ENCODE measurements at regions not wholly inside any gene's neighbourhood (a gene's known extent, or its start where the extent isn't known, plus 50 kb on each side); places are given as distances from the start of the nearest gene placed in this dataset.
"Not testable (repeated sequence)": the region's sequence is repeated elsewhere in the genome, so short reads cannot be mapped to it uniquely, and the experiment has no call there.

GRCh38 chr14:89743828-89744227 lies 210.7 kb downstream of the EFCAB11 start:
- no peak overlapping the region for H3K4me3 Mint-ChIP-seq
- H3K4me1 Mint-ChIP-seq: peaks cover 0 to 20% (median 15%) of the 10 kb centered on the region in 4 donors
- H3K27ac Mint-ChIP-seq: peak overlapping the region in 1 of 3 donors; percentile 35
- no peaks in the 10 kb centered on the region for H3K27me3 Mint-ChIP-seq
- peaks cover 0 to 16% (median 6%) of the 10 kb centered on the region in 7 donors for H3K9me3 Mint-ChIP-seq
- H3K4me1 ChIP-seq (ENCODE audit: control insufficient read depth, insufficient read depth, low read length, poor library complexity, severe bottlenecking): no peaks in the 10 kb centered on the region
- H3K36me3 Mint-ChIP-seq: no peaks in the 10 kb centered on the region
- H3K27me3 ChIP-seq (ENCODE audit: control insufficient read depth, insufficient read depth, low read length): no peaks in the 10 kb centered on the region
- DNase-seq (no peak), ATAC-seq (ENCODE audit: low read depth in 2 of 2) (no peak)
- no peak overlapping the region for H3K27ac ChIP-seq (ENCODE audit: insufficient read depth, low read length, poor library complexity, severe bottlenecking)
- peaks cover 2 to 7% of the 10 kb centered on the region in 2 experiments for H3K9me3 ChIP-seq (ENCODE audit: control insufficient read depth in 2 of 2, low read length in 2 of 2)
- H3K4me3 ChIP-seq (ENCODE audit: low read depth, low read length): no peak overlapping the region
- H3K36me3 ChIP-seq (ENCODE audit: control insufficient read depth, insufficient read depth, low read length): no peaks in the 10 kb centered on the region

GRCh38 chr14:89740241-89740640 lies 214.3 kb downstream of the EFCAB11 start:
- Histone ChIP-seq H3K27me3 (ENCODE audit: control insufficient read depth, insufficient read depth, low read length) (no peaks in the 10 kb centered on the region), H3K27ac (ENCODE audit: insufficient read depth, low read length, poor library complexity, severe bottlenecking) (no peak overlapping the region), H3K36me3 (ENCODE audit: control insufficient read depth, insufficient read depth, low read length) (no peaks in the 10 kb centered on the region), H3K9me3 (ENCODE audit: control insufficient read depth in 2 of 2, low read length in 2 of 2) (no peaks in the 10 kb centered on the region), H3K4me1 (ENCODE audit: control insufficient read depth, insufficient read depth, low read length, poor library complexity, severe bottlenecking) (no peaks in the 10 kb centered on the region), H3K4me3 (ENCODE audit: low read depth, low read length) (no peak overlapping the region)
- ATAC-seq (ENCODE audit: low read depth in 2 of 2) (no peak), DNase-seq (no peak)
- Mint-ChIP-seq H3K4me1 (peaks cover 0 to 22% (median 14%) of the 10 kb centered on the region in 4 donors), H3K27me3 (peaks cover 4% of the 10 kb centered on the region), H3K27ac (no peak overlapping the region), H3K9me3 (peaks cover 0 to 6% (median 0%) of the 10 kb centered on the region in 7 donors), H3K36me3 (peaks cover 5% of the 10 kb centered on the region), H3K4me3 (no peak overlapping the region)

GRCh38 chr14:89736881-89737280 lies 217.6 kb downstream of the EFCAB11 start:
- H3K36me3 ChIP-seq (ENCODE audit: control insufficient read depth, insufficient read depth, low read length): no peaks in the 10 kb centered on the region
- Mint-ChIP-seq H3K4me3 (no peak overlapping the region), H3K27ac (no peak overlapping the region), H3K36me3 (peaks cover 9% of the 10 kb centered on the region), H3K9me3 (peaks cover 0 to 7% (median 0%) of the 10 kb centered on the region in 7 donors), H3K27me3 (peaks cover 4% of the 10 kb centered on the region), H3K4me1 (peaks cover 0 to 4% (median 3%) of the 10 kb centered on the region in 4 donors)
- no peaks in the 10 kb centered on the region for H3K4me1 ChIP-seq (ENCODE audit: control insufficient read depth, insufficient read depth, low read length, poor library complexity, severe bottlenecking)
- H3K27me3 ChIP-seq (ENCODE audit: control insufficient read depth, insufficient read depth, low read length): no peaks in the 10 kb centered on the region
- H3K27ac ChIP-seq (ENCODE audit: insufficient read depth, low read length, poor library complexity, severe bottlenecking): no peak overlapping the region
- DNase-seq: no peak
- no peak for ATAC-seq (ENCODE audit: low read depth in 2 of 2)
- H3K4me3 ChIP-seq (ENCODE audit: low read depth, low read length): no peak overlapping the region
- peaks cover 5 to 6% of the 10 kb centered on the region in 2 experiments for H3K9me3 ChIP-seq (ENCODE audit: control insufficient read depth in 2 of 2, low read length in 2 of 2)

- no peaks in the 10 kb centered on the region for H3K36me3 ChIP-seq (ENCODE audit: control insufficient read depth, insufficient read depth, low read length)
Observed at GRCh38 chr14:89731396-89731933, 223.1 kb downstream of the EFCAB11 start.

GRCh38 chr14:89730687-89731086 lies 223.8 kb downstream of the EFCAB11 start:
- Histone ChIP-seq H3K9me3 (ENCODE audit: control insufficient read depth in 2 of 2, low read length in 2 of 2) (peaks cover 5 to 6% of the 10 kb centered on the region in 2 experiments), H3K36me3 (ENCODE audit: control insufficient read depth, insufficient read depth, low read length) (no peaks in the 10 kb centered on the region), H3K4me1 (ENCODE audit: control insufficient read depth, insufficient read depth, low read length, poor library complexity, severe bottlenecking) (peaks cover 5% of the 10 kb centered on the region), H3K27me3 (ENCODE audit: control insufficient read depth, insufficient read depth, low read length) (no peaks in the 10 kb centered on the region), H3K27ac (ENCODE audit: insufficient read depth, low read length, poor library complexity, severe bottlenecking) (no peak overlapping the region), H3K4me3 (ENCODE audit: low read depth, low read length) (no peak overlapping the region)
- H3K27me3 Mint-ChIP-seq: no peaks in the 10 kb centered on the region
- peaks cover 8% of the 10 kb centered on the region for H3K36me3 Mint-ChIP-seq
- ATAC-seq (ENCODE audit: low read depth in 2 of 2): no peak
- peaks cover 8 to 26% (median 15%) of the 10 kb centered on the region in 4 donors for H3K4me1 Mint-ChIP-seq
- peaks cover 0 to 9% (median 2%) of the 10 kb centered on the region in 7 donors for H3K9me3 Mint-ChIP-seq
- no peak overlapping the region for H3K4me3 Mint-ChIP-seq
- peak overlapping the region in 1 of 3 donors; percentile 3 for H3K27ac Mint-ChIP-seq
- no peak for DNase-seq

More at GRCh38 chr14:89731396-89731933, 223.1 kb downstream of the EFCAB11 start:
- Histone ChIP-seq H3K27ac (ENCODE audit: insufficient read depth, low read length, poor library complexity, severe bottlenecking) (no peak overlapping the region), H3K27me3 (ENCODE audit: control insufficient read depth, insufficient read depth, low read length) (no peaks in the 10 kb centered on the region), H3K4me3 (ENCODE audit: low read depth, low read length) (no peak overlapping the region), H3K4me1 (ENCODE audit: control insufficient read depth, insufficient read depth, low read length, poor library complexity, severe bottlenecking) (no peaks in the 10 kb centered on the region), H3K9me3 (ENCODE audit: control insufficient read depth in 2 of 2, low read length in 2 of 2) (peaks cover 5 to 6% of the 10 kb centered on the region in 2 experiments)
- DNase-seq (no peak), ATAC-seq (ENCODE audit: low read depth in 2 of 2) (no peak)
- peaks cover 5 to 19% (median 10%) of the 10 kb centered on the region in 4 donors for H3K4me1 Mint-ChIP-seq
- peaks cover 2% of the 10 kb centered on the region for H3K27me3 Mint-ChIP-seq
- H3K9me3 Mint-ChIP-seq: peaks cover 0 to 9% (median 2%) of the 10 kb centered on the region in 7 donors
- peak overlapping the region in 1 of 4 donors; percentile 18 for H3K4me3 Mint-ChIP-seq
- peak overlapping the region in 1 of 3 donors; percentile 20 for H3K27ac Mint-ChIP-seq
- H3K36me3 Mint-ChIP-seq: peaks cover 8% of the 10 kb centered on the region

- Mint-ChIP-seq H3K9me3 (peaks cover 0 to 7% (median 2%) of the 10 kb centered on the region in 7 donors), H3K27ac (no peak overlapping the region), H3K36me3 (peaks cover 8% of the 10 kb centered on the region), H3K4me3 (no peak overlapping the region), H3K4me1 (peaks cover 18 to 44% (median 29%) of the 10 kb centered on the region in 4 donors), H3K27me3 (no peaks in the 10 kb centered on the region)
- peaks cover 4 to 5% of the 10 kb centered on the region in 2 experiments for H3K9me3 ChIP-seq (ENCODE audit: control insufficient read depth in 2 of 2, low read length in 2 of 2)
- H3K27me3 ChIP-seq (ENCODE audit: control insufficient read depth, insufficient read depth, low read length): no peaks in the 10 kb centered on the region
- H3K27ac ChIP-seq (ENCODE audit: insufficient read depth, low read length, poor library complexity, severe bottlenecking): no peak overlapping the region
- H3K4me1 ChIP-seq (ENCODE audit: control insufficient read depth, insufficient read depth, low read length, poor library complexity, severe bottlenecking): peaks cover 22% of the 10 kb centered on the region
- ATAC-seq (ENCODE audit: low read depth in 2 of 2): no peak
- DNase-seq: no peak
- H3K36me3 ChIP-seq (ENCODE audit: control insufficient read depth, insufficient read depth, low read length): no peaks in the 10 kb centered on the region
- no peak overlapping the region for H3K4me3 ChIP-seq (ENCODE audit: low read depth, low read length)
Observed at GRCh38 chr14:89728964-89729363, 225.6 kb downstream of the EFCAB11 start.

- H3K36me3 Mint-ChIP-seq; H3K36me3 ChIP-seq (ENCODE audit: control insufficient read depth, insufficient read depth, low read length); DNase-seq; H3K9me3 ChIP-seq (ENCODE audit: control insufficient read depth in 2 of 2, low read length in 2 of 2); ATAC-seq (ENCODE audit: low read depth in 2 of 2); H3K9me3 Mint-ChIP-seq; H3K4me3 ChIP-seq (ENCODE audit: low read depth, low read length); H3K27me3 Mint-ChIP-seq; H3K27me3 ChIP-seq (ENCODE audit: control insufficient read depth, insufficient read depth, low read length): not testable (repeated sequence)
- Histone ChIP-seq H3K27ac (ENCODE audit: insufficient read depth, low read length, poor library complexity, severe bottlenecking) (peak overlapping the region; percentile 24), H3K4me1 (ENCODE audit: control insufficient read depth, insufficient read depth, low read length, poor library complexity, severe bottlenecking) (peaks cover 49% of the 10 kb centered on the region)
- peaks cover 18 to 71% (median 51%) of the 10 kb centered on the region in 4 donors for H3K4me1 Mint-ChIP-seq
- H3K27ac Mint-ChIP-seq: peak overlapping the region; percentile 92 to 97 (median 97)
- H3K4me3 Mint-ChIP-seq: peak overlapping the region in 1 of 4 donors; percentile 89
Observed at GRCh38 chr14:89726226-89726625, 228.3 kb downstream of the EFCAB11 start.

GRCh38 chr14:89724628-89724960 lies 229.9 kb downstream of the EFCAB11 start:
- H3K27me3 ChIP-seq (ENCODE audit: control insufficient read depth, insufficient read depth, low read length): no peaks in the 10 kb centered on the region
- peak in 2 of 3 donors; percentile 43 to 82 for DNase-seq
- H3K9me3 ChIP-seq (ENCODE audit: control insufficient read depth in 2 of 2, low read length in 2 of 2): no peaks in the 10 kb centered on the region
- H3K27ac Mint-ChIP-seq: peak overlapping the region; percentile 97 to 100 (median 97)
- peak in 1 of 2 donors; percentile 17 for ATAC-seq (ENCODE audit: low read depth in 2 of 2)
- H3K4me1 Mint-ChIP-seq: peaks cover 32 to 86% (median 66%) of the 10 kb centered on the region in 4 donors
- H3K36me3 Mint-ChIP-seq: peaks cover 2% of the 10 kb centered on the region
- H3K27ac ChIP-seq (ENCODE audit: insufficient read depth, low read length, poor library complexity, severe bottlenecking): peak overlapping the region; percentile 87
- no peaks in the 10 kb centered on the region for H3K27me3 Mint-ChIP-seq
- H3K4me3 Mint-ChIP-seq: peak overlapping the region; percentile 83 to 94 (median 91)
- H3K9me3 Mint-ChIP-seq: peaks cover 0 to 3% (median 0%) of the 10 kb centered on the region in 7 donors
- no peaks in the 10 kb centered on the region for H3K36me3 ChIP-seq (ENCODE audit: control insufficient read depth, insufficient read depth, low read length)
- H3K4me1 ChIP-seq (ENCODE audit: control insufficient read depth, insufficient read depth, low read length, poor library complexity, severe bottlenecking): peaks cover 65% of the 10 kb centered on the region
- peak overlapping the region; percentile 90 for H3K4me3 ChIP-seq (ENCODE audit: low read depth, low read length)
